GM21526 (cell line): ENCODE measurements at regions not wholly inside any gene's neighbourhood (a gene's known extent, or its start where the extent isn't known, plus 50 kb on each side); places are given as distances from the start of the nearest gene placed in this dataset.

ENCODE experiments used
- ATAC-seq: cut with Tn5 transposase; IDR thresholded peaks from one replicate; pipeline ENCODE4 v1.9.1; 2021; ENCODE audit warnings: moderate library complexity; ENCODE audit not compliant: unreplicated experiment, low FRiP score

DNA sequence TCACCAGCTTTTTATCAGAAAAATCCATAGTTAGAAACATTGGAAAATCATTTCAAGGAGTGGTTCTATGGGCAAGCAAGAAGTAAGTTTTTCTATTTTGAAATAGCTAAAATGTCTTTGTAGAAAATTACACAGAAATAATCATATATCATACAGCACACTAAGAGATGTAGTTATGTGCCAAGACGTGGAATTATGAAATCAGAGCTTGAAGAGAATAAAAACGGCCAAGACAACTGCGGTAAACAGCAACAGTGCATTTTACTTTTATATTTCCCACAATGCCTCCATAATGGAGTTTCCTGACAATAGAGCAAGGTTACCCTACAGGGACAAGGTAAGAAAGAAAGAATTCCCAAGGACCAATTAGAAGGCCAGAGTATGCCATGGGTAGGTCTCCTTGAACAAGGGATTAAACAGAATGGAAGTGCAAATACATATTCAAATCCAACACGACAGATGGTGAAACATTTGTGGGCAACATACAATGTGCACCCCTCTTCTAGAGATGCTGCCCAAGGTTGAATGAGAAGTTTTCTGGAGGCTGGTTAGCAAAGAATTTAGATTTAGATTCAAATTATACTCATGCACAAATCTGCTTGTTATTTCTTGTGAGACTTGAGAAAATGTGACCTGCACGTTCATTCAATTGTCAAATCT is 76.1 kb upstream of the BTG1 start:
- no peak for ATAC-seq

DNA sequence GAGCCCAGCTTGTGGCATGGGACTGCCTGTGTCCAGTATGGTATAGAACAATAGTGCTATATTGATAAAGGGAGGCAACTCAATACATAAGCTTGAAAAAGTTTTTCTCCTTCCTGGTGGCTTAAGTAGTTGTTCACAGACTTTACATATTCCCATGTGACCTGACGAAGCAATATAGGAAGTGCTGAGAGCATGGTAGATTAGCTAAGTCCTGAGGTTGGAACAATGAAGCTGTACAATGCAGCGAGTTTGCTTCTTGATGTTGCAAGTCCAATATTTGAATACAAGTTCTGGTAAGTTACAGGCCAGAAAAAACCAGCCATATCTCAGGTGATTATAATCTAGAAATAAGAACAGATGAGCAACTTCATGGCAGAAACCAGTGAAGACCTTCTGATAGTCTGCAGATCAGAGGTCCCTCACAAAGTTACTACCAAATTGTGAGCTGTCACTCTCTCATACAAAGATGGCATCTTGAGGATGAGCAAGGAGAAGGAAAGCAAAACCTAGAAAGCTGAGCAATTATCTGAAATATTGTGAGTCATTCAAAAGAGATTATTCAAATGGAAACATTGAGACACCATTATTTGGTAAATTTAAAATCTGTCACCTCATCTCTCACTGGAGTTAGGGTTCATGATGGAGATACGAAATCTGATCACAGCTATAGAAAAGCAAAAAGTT is 72.9 kb upstream of the BTG1 start:
- ATAC-seq = no peak

DNA sequence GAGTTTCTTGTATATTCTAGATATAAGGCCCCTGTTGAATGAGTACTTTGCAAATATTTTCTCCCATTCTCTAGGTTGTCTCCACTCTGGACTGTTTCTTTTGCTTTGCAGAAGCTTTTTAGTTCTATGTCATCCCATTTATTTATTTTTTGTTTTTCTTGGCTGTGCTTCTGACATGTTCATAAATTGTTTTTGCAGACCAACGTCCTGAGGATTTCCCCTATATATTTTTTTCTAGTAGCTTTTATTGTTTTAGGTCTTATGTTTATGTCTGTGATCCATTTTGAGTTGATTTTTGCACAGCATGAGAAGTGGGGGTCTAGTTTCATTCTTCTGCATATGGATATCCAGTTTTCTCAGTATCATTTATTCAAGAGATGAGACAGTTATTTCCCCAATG is 70.4 kb upstream of the BTG1 start:
- no peak for ATAC-seq

DNA sequence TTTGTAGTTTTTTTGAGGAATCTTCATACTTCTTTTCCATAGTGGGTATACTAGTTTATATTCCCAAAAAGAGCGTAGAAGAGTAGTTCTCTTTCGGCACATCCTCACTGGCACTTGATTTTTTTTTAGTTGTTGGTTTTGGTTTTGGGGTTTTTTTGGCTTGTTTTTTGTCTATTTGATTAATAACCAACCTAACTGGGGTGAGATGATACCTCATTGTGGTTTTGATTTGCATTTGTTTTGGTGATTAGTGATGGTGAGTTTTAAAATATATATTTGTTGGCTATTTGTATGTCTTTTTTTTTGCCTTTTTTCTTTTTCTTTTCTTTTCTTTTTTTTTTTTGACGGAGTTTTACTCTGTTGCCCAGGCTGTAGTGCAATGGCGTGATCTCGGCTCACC is 69.7 kb upstream of the BTG1 start:
- no peak for ATAC-seq

DNA sequence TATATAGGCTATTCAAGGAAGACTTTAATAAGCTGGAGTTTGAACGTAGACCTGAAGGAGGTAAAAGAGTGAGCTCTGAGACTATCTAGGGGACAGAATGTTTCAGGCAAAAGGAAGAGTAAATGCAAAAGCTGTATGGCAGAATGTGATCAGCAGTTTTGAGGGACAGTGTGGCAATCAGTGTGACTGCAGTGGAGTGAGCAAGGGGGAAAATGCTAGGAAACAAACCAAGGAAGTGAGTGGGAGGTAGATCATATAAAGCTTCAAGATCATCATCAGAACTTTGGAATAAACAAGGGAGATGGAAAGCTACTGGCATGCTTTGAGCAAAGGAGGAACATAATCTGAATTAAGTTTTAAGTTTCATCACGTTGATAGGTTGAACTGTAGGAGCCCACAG is 67.5 kb upstream of the BTG1 start:
- no peak for ATAC-seq

DNA sequence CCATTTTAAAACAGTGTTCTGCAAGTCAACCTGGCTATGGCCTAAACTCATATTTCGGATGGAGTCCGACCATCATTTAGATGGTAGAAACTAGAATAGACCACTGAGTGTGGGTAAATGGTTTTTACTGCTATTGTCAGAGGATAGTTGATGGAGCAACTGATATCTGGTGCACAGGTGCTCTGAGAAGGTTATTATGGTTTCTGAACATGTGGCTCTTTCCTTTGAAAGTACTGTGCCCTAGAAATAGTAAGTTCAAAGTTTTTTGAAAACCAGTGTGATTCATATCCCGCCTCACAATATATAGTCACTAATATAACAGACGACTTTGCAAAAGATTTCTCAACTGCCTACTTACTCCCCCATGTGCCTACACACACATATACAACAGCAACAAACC is 64.4 kb upstream of the BTG1 start:
- ATAC-seq = no peak

DNA sequence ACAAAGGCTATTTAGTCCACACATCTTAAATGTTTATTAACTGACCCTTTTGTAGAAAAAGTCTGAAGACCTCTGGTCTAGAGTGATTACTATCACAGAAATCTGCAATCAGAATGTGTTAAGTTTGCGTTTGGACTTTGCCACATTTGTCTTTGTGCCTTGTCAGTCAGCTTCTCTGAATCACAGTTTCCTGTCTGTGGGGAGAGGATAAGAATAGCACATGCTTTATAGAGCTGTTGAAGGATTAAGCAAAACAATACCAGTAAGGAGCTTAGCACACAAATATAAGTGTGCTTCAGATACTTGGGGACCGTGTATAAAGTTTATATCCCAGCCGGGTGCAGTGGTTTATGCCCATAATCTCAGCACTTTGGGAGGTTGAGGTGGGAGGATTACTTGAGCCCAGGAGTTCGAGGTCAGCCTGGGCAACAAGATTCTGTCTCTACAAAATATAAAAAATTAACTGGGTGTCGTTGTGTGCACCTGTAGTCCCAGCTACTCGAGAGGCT is 63.0 kb upstream of the BTG1 start:
- ATAC-seq = peak; percentile 78

DNA sequence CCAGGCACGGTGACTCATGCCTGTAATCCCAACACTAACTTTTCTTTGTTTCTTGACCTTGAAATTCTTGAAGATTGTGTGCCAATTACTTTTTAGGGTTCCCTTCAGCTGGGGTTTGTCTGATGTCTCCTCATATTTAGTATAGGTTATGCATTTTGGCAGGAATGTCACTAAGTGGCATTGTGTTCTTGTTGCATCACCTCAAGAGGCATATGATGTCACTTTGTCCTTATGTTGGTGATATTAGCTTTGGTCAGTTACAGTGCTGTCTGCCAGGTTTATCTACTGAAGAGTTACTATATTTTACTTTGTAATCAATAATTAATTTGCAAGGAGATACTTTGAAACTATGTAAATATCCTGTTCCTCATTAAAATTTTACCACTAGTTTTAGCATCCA is 61.0 kb upstream of the BTG1 start:
- no peak for ATAC-seq

DNA sequence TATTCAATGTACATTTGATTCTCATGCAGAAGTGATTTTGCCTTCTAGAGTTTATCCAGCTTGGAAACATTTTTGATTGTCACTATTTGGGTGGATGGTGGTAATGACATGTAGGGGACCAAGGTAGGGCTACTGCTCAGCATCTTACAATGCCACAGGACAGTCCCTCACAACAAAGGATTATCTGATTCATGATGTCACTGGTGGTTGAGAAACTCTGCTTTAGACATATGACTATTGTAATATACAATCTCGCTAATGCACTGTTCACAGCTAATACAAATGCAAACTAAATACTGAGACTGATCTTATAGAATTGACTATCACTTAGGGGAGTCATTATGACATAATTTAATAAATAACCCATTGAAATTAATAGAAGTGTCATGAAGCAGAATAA is 60.4 kb upstream of the BTG1 start:
- ATAC-seq = no peak

DNA sequence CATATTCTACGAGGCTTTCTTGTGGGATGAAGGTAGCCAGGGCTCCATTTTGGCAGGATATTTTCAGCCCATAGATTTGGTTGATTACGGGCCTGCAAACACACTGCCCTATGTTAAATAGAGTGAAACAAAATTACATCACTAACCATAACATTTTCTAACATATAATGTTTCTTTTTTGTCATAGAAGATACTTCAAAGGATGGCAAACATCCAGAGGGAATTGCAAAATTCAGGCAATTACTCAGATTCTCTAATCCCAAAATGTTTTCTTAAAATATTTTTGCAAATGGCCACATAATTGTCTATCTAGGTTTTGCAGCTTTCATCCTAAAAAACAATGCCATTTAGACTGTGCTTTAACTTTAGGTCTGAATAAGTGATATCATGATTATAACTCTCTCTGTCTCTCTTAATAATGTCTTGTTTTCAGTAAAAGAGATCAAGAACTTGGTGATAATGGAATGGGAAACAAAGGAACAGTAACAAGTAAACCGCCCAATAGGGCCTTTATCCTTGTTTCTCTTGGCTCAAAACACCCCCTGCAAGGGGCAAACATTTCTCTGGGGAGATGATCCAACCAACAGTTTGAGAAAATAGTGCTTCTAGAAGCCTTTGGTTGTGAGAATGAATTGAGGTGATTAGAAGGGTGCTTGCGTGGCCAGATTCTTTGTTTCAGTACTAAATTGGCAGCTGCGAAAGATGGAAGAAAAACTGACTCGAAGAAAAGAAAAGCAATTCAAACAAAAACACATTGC is 54.4 kb upstream of the BTG1 start:
- no peak for ATAC-seq

DNA sequence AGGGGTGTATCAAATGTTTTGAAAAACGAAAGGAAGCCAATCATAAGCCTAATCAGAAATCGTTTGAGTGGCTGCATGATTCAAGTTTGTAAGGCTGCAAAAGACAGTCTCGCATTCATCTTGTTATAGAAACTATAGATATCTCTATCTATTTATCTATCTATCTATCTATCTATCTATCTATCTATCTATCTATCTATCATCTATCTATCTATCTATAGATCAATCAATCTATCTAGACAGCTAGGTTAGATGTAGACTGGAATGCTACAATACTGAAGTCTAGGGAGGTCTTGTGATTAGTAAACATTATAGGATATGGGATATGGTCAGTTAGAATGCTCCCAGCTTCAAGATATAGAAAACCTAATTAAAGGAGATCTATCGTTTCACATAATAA is 52.2 kb upstream of the BTG1 start:
- ATAC-seq = no peak

DNA sequence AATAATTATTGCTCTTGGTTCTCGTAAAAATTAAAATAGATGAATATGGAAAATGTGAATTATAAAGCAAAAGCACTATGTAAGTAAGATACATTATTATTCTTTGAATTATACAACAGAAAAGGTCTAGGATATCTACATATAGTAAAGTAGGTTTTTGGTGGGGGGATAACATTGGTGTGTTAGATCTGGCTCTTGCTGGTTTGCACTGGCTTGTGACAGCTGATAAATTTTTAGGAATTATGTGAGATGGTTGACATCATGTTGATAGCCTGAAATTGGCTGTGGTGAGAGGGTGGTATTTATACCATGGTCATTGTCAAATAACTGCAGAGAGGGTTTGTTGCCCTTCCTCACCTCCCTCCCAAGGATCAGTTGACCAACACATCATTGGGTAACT is 50.7 kb upstream of the BTG1 start:
- no peak for ATAC-seq
